Liver (tissue), 7 donors: ENCODE measurements at regions not wholly inside any gene's neighbourhood (a gene's known extent, or its start where the extent isn't known, plus 50 kb on each side); places are given as distances from the start of the nearest gene placed in this dataset.

ENCODE experiments used
- DNase-seq: peaks from one replicate; pipeline ENCODE4 v3.0.0-alpha.2; 2017; ENCODE audit warnings: low spot score
- H3K27ac ChIP-seq, 2 donors: one replicate each; pipeline ENCODE4 v1.7.0; 2013; ENCODE audit warnings: inconsistent platforms in 2 of 2, low read length in 2 of 2, control low read depth in 1 of 2, low read depth in 1 of 2, mild to moderate bottlenecking in 1 of 2
- H3K27me3 ChIP-seq, 4 donors: one replicate each; pipeline versions ENCODE4 v1.6.1 to v1.7.0; 2013; ENCODE audit warnings: low read length in 3 of 4, inconsistent platforms in 1 of 4, mild to moderate bottlenecking in 1 of 4, moderate library complexity in 1 of 4; ENCODE audit not compliant: control insufficient read depth in 4 of 4, insufficient read depth in 4 of 4
- H3K36me3 ChIP-seq, 4 donors: one replicate each; pipeline versions ENCODE4 v1.6.1 to v1.7.0; 2013; ENCODE audit warnings: low read length in 3 of 4, mild to moderate bottlenecking in 3 of 4, low read depth in 1 of 4, moderate library complexity in 1 of 4; ENCODE audit not compliant: control insufficient read depth in 4 of 4, insufficient read depth in 3 of 4
- H3K4me1 ChIP-seq, 4 donors: one replicate each; pipeline versions ENCODE4 v1.6.1 to v1.7.0; 2013; ENCODE audit warnings: low read length in 3 of 4, mild to moderate bottlenecking in 3 of 4, moderate library complexity in 1 of 4; ENCODE audit not compliant: control insufficient read depth in 4 of 4, insufficient read depth in 4 of 4
- H3K4me3 ChIP-seq, 3 donors: one replicate each; pipeline versions ENCODE4 v1.6.1 to v1.7.0; 2013; ENCODE audit warnings: low read length in 3 of 3, control low read depth in 1 of 3, low read depth in 1 of 3, mild to moderate bottlenecking in 1 of 3
- H3K9ac ChIP-seq, 2 donors: one replicate each; pipeline ENCODE4 v1.7.0; 2013; ENCODE audit warnings: low read length in 2 of 2, mild to moderate bottlenecking in 2 of 2, moderate library complexity in 2 of 2, control low read depth in 1 of 2, low read depth in 1 of 2
- H3K9me3 ChIP-seq, 4 donors: one replicate each; pipeline versions ENCODE4 v1.6.1 to v1.7.0; 2013; ENCODE audit warnings: low read length in 3 of 4; ENCODE audit not compliant: control insufficient read depth in 4 of 4
- ATF3 ChIP-seq: IDR thresholded peaks from 2 replicates; pipeline ENCODE4 v1.6.1; 2016; ENCODE audit warnings: antibody characterized with exemption
- EGR1 ChIP-seq, 2 donors: IDR thresholded peaks; 2 replicates each; pipeline ENCODE4 v1.6.1; 2016 to 2018; ENCODE audit warnings: antibody characterized with exemption in 2 of 2, low read depth in 2 of 2
- FOXA1 ChIP-seq: IDR thresholded peaks from 2 replicates; pipeline ENCODE4 v1.6.1; 2016; ENCODE audit warnings: antibody characterized with exemption
- FOXA2 ChIP-seq: IDR thresholded peaks from 2 replicates; pipeline ENCODE4 v1.6.1; 2016; ENCODE audit warnings: antibody characterized with exemption
- GABPA ChIP-seq, 2 donors: IDR thresholded peaks in 1 of 2; conservative IDR thresholded peaks in 1 of 2; 2 replicates each; pipeline ENCODE4 v1.6.1; 2016; ENCODE audit warnings: antibody characterized with exemption in 2 of 2, mild to moderate bottlenecking in 1 of 2, moderate library complexity in 1 of 2
- HNF4A ChIP-seq, 2 donors: conservative IDR thresholded peaks; 2 replicates each; pipeline ENCODE4 v1.6.1; 2016; ENCODE audit warnings: antibody characterized with exemption in 2 of 2, mild to moderate bottlenecking in 2 of 2
- HNF4G ChIP-seq: IDR thresholded peaks from 2 replicates; pipeline ENCODE4 v1.6.1; 2016; ENCODE audit warnings: antibody characterized with exemption
- JUND ChIP-seq, 2 donors: IDR thresholded peaks; 2 replicates each; pipeline ENCODE4 v1.6.1; 2016; ENCODE audit warnings: antibody characterized with exemption in 2 of 2
- MAX ChIP-seq: IDR thresholded peaks from 2 replicates; pipeline ENCODE4 v1.6.1; 2016; ENCODE audit warnings: antibody characterized with exemption
- NR2F2 ChIP-seq: IDR thresholded peaks from 2 replicates; pipeline ENCODE4 v1.6.1; 2016; ENCODE audit warnings: antibody characterized with exemption
- RAD21 ChIP-seq, 2 donors: IDR thresholded peaks; 2 replicates each; pipeline ENCODE4 v1.6.1; 2016; ENCODE audit warnings: antibody characterized with exemption in 2 of 2, mild to moderate bottlenecking in 2 of 2
- RXRA ChIP-seq, 2 donors: IDR thresholded peaks; 2 replicates each; pipeline ENCODE4 v1.6.1; 2017 to 2018; ENCODE audit warnings: antibody characterized with exemption in 2 of 2, mild to moderate bottlenecking in 1 of 2
- SP1 ChIP-seq: IDR thresholded peaks from 2 replicates; pipeline ENCODE4 v1.6.1; 2018; ENCODE audit warnings: antibody characterized with exemption, mild to moderate bottlenecking
- TAF1 ChIP-seq: conservative IDR thresholded peaks from 2 replicates; pipeline ENCODE4 v1.6.1; 2016; ENCODE audit warnings: antibody characterized with exemption, mild to moderate bottlenecking
- YY1 ChIP-seq: IDR thresholded peaks from 2 replicates; pipeline ENCODE4 v1.6.1; 2016; ENCODE audit warnings: antibody characterized with exemption, mild to moderate bottlenecking
- TF ChIP-seq, protein P1 (sequence below): IDR thresholded peaks from 2 replicates; pipeline ENCODE4 v1.6.1; 2016; ENCODE audit warnings: antibody characterized with exemption, mild to moderate bottlenecking
- TF ChIP-seq, protein P2 (sequence below): IDR thresholded peaks from 2 replicates; pipeline ENCODE4 v1.6.1; 2016; ENCODE audit warnings: antibody characterized with exemption
- TF ChIP-seq, protein P3 (sequence below): fragments of 150-350 bp; IDR thresholded peaks from 2 replicates; pipeline ENCODE4 v1.5.1; 2017; ENCODE audit warnings: improper control_type of control experiment, low read depth, low read length; ENCODE audit not compliant: missing input control
- donor health status: healthy.
- donor health status: healthy.
- donor health status: healthy.
- donor health status: healthy.

DNA sequence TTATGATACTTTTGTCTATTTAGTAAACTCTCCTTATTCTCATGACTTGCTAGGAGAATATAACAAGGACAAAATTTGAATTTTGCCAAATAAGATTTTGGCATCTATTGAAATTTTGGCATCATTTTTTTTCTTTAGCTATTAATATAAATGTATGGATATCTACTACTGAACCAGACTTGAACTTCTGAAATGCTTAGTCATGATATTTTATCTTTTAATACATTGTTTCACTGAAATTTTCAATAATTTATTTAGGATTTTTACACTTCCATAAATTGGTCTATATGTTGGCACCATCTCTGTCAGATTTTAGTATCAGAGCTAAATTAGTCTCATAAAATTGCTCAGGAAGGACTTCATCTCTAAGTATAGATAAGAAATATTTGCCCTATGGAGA, 149.8 kb downstream of the CYP26B1 start:
- no peak for TF ChIP-seq FOXA2
- TF ChIP-seq RAD21 (IDR thresholded peaks at IDR 0.05) = no peak
- TF ChIP-seq YY1 = no peak
- TF ChIP-seq, protein P1, sequence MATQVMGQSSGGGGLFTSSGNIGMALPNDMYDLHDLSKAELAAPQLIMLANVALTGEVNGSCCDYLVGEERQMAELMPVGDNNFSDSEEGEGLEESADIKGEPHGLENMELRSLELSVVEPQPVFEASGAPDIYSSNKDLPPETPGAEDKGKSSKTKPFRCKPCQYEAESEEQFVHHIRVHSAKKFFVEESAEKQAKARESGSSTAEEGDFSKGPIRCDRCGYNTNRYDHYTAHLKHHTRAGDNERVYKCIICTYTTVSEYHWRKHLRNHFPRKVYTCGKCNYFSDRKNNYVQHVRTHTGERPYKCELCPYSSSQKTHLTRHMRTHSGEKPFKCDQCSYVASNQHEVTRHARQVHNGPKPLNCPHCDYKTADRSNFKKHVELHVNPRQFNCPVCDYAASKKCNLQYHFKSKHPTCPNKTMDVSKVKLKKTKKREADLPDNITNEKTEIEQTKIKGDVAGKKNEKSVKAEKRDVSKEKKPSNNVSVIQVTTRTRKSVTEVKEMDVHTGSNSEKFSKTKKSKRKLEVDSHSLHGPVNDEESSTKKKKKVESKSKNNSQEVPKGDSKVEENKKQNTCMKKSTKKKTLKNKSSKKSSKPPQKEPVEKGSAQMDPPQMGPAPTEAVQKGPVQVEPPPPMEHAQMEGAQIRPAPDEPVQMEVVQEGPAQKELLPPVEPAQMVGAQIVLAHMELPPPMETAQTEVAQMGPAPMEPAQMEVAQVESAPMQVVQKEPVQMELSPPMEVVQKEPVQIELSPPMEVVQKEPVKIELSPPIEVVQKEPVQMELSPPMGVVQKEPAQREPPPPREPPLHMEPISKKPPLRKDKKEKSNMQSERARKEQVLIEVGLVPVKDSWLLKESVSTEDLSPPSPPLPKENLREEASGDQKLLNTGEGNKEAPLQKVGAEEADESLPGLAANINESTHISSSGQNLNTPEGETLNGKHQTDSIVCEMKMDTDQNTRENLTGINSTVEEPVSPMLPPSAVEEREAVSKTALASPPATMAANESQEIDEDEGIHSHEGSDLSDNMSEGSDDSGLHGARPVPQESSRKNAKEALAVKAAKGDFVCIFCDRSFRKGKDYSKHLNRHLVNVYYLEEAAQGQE = no peak
- no peak for TF ChIP-seq RXRA (IDR thresholded peaks at IDR 0.05)
- no peak for TF ChIP-seq EGR1 (IDR thresholded peaks at IDR 0.05; ENCODE audit: low read depth in 2 of 2)
- TF ChIP-seq HNF4G = no peak
- TF ChIP-seq JUND (IDR thresholded peaks at IDR 0.05) = no peak
- TF ChIP-seq, protein P2, sequence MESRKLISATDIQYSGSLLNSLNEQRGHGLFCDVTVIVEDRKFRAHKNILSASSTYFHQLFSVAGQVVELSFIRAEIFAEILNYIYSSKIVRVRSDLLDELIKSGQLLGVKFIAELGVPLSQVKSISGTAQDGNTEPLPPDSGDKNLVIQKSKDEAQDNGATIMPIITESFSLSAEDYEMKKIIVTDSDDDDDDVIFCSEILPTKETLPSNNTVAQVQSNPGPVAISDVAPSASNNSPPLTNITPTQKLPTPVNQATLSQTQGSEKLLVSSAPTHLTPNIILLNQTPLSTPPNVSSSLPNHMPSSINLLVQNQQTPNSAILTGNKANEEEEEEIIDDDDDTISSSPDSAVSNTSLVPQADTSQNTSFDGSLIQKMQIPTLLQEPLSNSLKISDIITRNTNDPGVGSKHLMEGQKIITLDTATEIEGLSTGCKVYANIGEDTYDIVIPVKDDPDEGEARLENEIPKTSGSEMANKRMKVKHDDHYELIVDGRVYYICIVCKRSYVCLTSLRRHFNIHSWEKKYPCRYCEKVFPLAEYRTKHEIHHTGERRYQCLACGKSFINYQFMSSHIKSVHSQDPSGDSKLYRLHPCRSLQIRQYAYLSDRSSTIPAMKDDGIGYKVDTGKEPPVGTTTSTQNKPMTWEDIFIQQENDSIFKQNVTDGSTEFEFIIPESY = no peak
- TF ChIP-seq HNF4A (conservative IDR thresholded peaks at IDR 0.05) = no peak
- TF ChIP-seq ATF3 = no peak
- TF ChIP-seq TAF1 = no peak
- no peak for TF ChIP-seq FOXA1
- TF ChIP-seq NR2F2 = no peak
- no peak for TF ChIP-seq GABPA (IDR thresholded peaks at IDR 0.05 in 1 of 2, conservative IDR thresholded peaks at IDR 0.05 in 1 of 2)
- TF ChIP-seq MAX = no peak
- TF ChIP-seq SP1 = no peak
- TF ChIP-seq, protein P3, sequence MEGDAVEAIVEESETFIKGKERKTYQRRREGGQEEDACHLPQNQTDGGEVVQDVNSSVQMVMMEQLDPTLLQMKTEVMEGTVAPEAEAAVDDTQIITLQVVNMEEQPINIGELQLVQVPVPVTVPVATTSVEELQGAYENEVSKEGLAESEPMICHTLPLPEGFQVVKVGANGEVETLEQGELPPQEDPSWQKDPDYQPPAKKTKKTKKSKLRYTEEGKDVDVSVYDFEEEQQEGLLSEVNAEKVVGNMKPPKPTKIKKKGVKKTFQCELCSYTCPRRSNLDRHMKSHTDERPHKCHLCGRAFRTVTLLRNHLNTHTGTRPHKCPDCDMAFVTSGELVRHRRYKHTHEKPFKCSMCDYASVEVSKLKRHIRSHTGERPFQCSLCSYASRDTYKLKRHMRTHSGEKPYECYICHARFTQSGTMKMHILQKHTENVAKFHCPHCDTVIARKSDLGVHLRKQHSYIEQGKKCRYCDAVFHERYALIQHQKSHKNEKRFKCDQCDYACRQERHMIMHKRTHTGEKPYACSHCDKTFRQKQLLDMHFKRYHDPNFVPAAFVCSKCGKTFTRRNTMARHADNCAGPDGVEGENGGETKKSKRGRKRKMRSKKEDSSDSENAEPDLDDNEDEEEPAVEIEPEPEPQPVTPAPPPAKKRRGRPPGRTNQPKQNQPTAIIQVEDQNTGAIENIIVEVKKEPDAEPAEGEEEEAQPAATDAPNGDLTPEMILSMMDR = no peak
- Histone ChIP-seq H3K9me3 (peaks cover 0 to 4% (median 0%) of the 10 kb centered on the region in 4 donors), H3K9ac (no peak overlapping the region), H3K27ac (no peak overlapping the region), H3K36me3 (no peaks in the 10 kb centered on the region), H3K4me3 (no peak overlapping the region), H3K4me1 (no peaks in the 10 kb centered on the region), H3K27me3 (peaks cover 0 to 2% (median 0%) of the 10 kb centered on the region in 4 donors)
- DNase-seq = no peak
